Panc1 (cell line): ENCODE measurements at regions not wholly inside any gene's neighbourhood (a gene's known extent, or its start where the extent isn't known, plus 50 kb on each side); places are given as distances from the start of the nearest gene placed in this dataset.

ENCODE experiments used
- ATAC-seq: fragments of 200-7000 bp; cut with Tn5 transposase; 2 replicates; pipeline ENCODE4 v1.9.1; 2020; ENCODE audit warnings: mild to moderate bottlenecking, moderate library complexity
- BruUV-seq: library from RNA; stranded (reverse); fragments of 400-500 nt; replicated peaks from 2 replicates; lab custom pipeline; 2021; lab: Mats Ljungman, UMichigan
- CTCF ChIA-PET: fragments of 300-600 bp; sonication (Branson Sonifier 250); formaldehyde crosslinking; loops from one replicate; lab custom pipeline; 2022; ENCODE audit warnings: antibody characterized with exemption; lab: Charles Lee
- POLR2A ChIA-PET: fragments of 300-600 bp; sonication (Branson Sonifier 250); formaldehyde crosslinking; loops from one replicate; lab custom pipeline; 2022; ENCODE audit warnings: antibody characterized with exemption; lab: Charles Lee
- DNase-seq: peaks from one replicate; pipeline ENCODE4 v3.0.0-alpha.2; 2010; ENCODE audit warnings: low read depth, low spot score
- H3K27ac ChIP-seq: 2 replicates; pipeline ENCODE4 v1.5.1; 2011; ENCODE audit warnings: mild to moderate bottlenecking, low read length, inconsistent platforms
- H3K27me3 ChIP-seq: fragments of 200-500 bp; sonication (Bioruptor generic); 2 replicates; pipeline ENCODE4 v1.6.0; 2014; ENCODE audit warnings: low read length, inconsistent platforms; ENCODE audit not compliant: control insufficient read depth, insufficient read depth
- H3K36me3 ChIP-seq: fragments of 200-500 bp; sonication (Bioruptor generic); 2 replicates; pipeline ENCODE4 v1.5.1; 2014; ENCODE audit warnings: inconsistent platforms, mild to moderate bottlenecking, low read length, moderate library complexity; ENCODE audit not compliant: control insufficient read depth, insufficient read depth
- H3K4me1 ChIP-seq: 2 replicates; pipeline ENCODE4 v1.5.1; 2011; ENCODE audit warnings: inconsistent platforms, mild to moderate bottlenecking, low read length, moderate library complexity; ENCODE audit not compliant: control insufficient read depth, insufficient read depth
- H3K4me3 ChIP-seq, 2 experiments: 2 replicates each; pipeline ENCODE4 v1.5.1; 2011 to 2012; ENCODE audit warnings: low read depth in 2 of 2, low read length in 2 of 2, mild to moderate bottlenecking in 2 of 2, inconsistent platforms in 1 of 2, moderate library complexity in 1 of 2
- H3K9me3 ChIP-seq: fragments of 200-500 bp; sonication (Bioruptor generic); 2 replicates; pipeline ENCODE4 v1.5.1; 2014; ENCODE audit warnings: low read depth, mild to moderate bottlenecking, inconsistent platforms, low read length, moderate library complexity; ENCODE audit not compliant: control insufficient read depth, insufficient read depth
- POLR2AphosphoS5 ChIP-seq: IDR thresholded peaks from 2 replicates; pipeline ENCODE4 v1.6.1; 2012; ENCODE audit warnings: mild to moderate bottlenecking, low read depth, low read length, moderate library complexity
- SIN3A ChIP-seq: IDR thresholded peaks from 2 replicates; pipeline ENCODE4 v1.6.1; 2012; ENCODE audit warnings: low read depth, mild to moderate bottlenecking, low read length, moderate library complexity, borderline replicate concordance; ENCODE audit not compliant: insufficient read depth
- in situ Hi-C: cut with HindIII; loops from 2 replicates; pipeline ENCODE4 v1.10.0; 2016; ENCODE audit warnings: low sequenced_read_pairs, low pct_unique_long_range_greater_than_20kb
- intact Hi-C: fragments of 100-400 bp; cut with micrococcal nuclease; formaldehyde crosslinking; loops from one replicate; pipeline ENCODE4 v1.10.0; 2022; ENCODE audit not compliant: unreplicated experiment

- ATAC-seq (no peak), DNase-seq (no peak)
- no peak overlapping the region for H3K27ac ChIP-seq
- no peak for TF ChIP-seq SIN3A
- TF ChIP-seq POLR2AphosphoS5, result no peak
- no TSS peak for BruUV-seq
- ChIA-PET CTCF (no interaction called here), POLR2A (interaction anchor here (0.6 to 1.0 kb wide), 2 partner anchors 82 to 941 kb away, joined by 3 to 5 read pairs; no protein-coding TSS in a partner anchor)
- no peaks in the 10 kb centered on the region for H3K27me3 ChIP-seq
- no peaks in the 10 kb centered on the region for H3K36me3 ChIP-seq
- H3K4me3 ChIP-seq, result no peak overlapping the region
- H3K9me3 ChIP-seq, result no peaks in the 10 kb centered on the region
- 0 out of 2 replicates have a peak, but pooled peaks cover 5% of the 10 kb centered on the region for H3K4me1 ChIP-seq
- intact Hi-C loops (no loop called here), in situ Hi-C loops (no loop called here)
Observed at GRCh38 chr19:34314437-34315313, 50.3 kb upstream of the GPI start.
